Upper lobe of right lung (tissue), 1 donor: ENCODE measurements at regions not wholly inside any gene's neighbourhood (a gene's known extent, or its start where the extent isn't known, plus 50 kb on each side); places are given as distances from the start of the nearest gene placed in this dataset.

Source experiments
- ATAC-seq: fragments of 200-7000 bp; cut with Tn5 transposase; one replicate; pipeline ENCODE4 v1.9.1; 2020; ENCODE audit warnings: mild to moderate bottlenecking, moderate library complexity
- DNase-seq: peaks from one replicate; pipeline ENCODE4 v3.0.0-alpha.2; 2020
- H3K27ac ChIP-seq: fragments of 200-600 bp; one replicate; pipeline ENCODE4 v1.8.0; 2022
- H3K27me3 ChIP-seq: fragments of 200-600 bp; one replicate; pipeline ENCODE4 v1.8.0; 2022; ENCODE audit warnings: mild to moderate bottlenecking
- H3K36me3 ChIP-seq: fragments of 200-600 bp; one replicate; pipeline ENCODE4 v1.8.0; 2022
- H3K4me1 ChIP-seq: fragments of 200-600 bp; one replicate; pipeline ENCODE4 v1.8.0; 2022
- H3K4me3 ChIP-seq: fragments of 200-600 bp; one replicate; pipeline ENCODE4 v1.8.0; 2022; ENCODE audit warnings: mild to moderate bottlenecking
- H3K9me3 ChIP-seq: fragments of 200-600 bp; one replicate; pipeline ENCODE4 v1.8.0; 2022
- CTCF ChIP-seq: fragments of 200-600 bp; IDR thresholded peaks from one replicate; pipeline ENCODE4 v1.8.0; 2022; ENCODE audit warnings: antibody characterized with exemption
- intact Hi-C: fragments of 100-400 bp; cut with DNase I; formaldehyde crosslinking; loops from one replicate; pipeline ENCODE4 v1.11.0; 2022
- donor health status: DM: no; HTN: yes; CAD: no; lungs with severe emphysema.

GRCh38 chr12:65619018-65619417 lies 205.3 kb upstream of the HMGA2 start:
- Histone ChIP-seq H3K4me3 (no peak overlapping the region), H3K27ac (no peak overlapping the region), H3K36me3 (no peaks in the 10 kb centered on the region), H3K4me1 (no peaks in the 10 kb centered on the region), H3K27me3 (no peaks in the 10 kb centered on the region), H3K9me3 (no peaks in the 10 kb centered on the region)
- no peak for ATAC-seq
- DNase-seq: no peak
- intact Hi-C loops: no loop called here
- no peak for TF ChIP-seq CTCF

GRCh38 chr12:65620046-65620445 lies 204.2 kb upstream of the HMGA2 start:
- H3K4me3 ChIP-seq: no peak overlapping the region
- DNase-seq (no peak), ATAC-seq (no peak)
- no peaks in the 10 kb centered on the region for H3K4me1 ChIP-seq
- intact Hi-C loops: no loop called here
- no peak overlapping the region for H3K27ac ChIP-seq
- H3K9me3 ChIP-seq: no peaks in the 10 kb centered on the region
- no peaks in the 10 kb centered on the region for H3K36me3 ChIP-seq
- no peaks in the 10 kb centered on the region for H3K27me3 ChIP-seq
- TF ChIP-seq CTCF: no peak

- ATAC-seq (no peak), DNase-seq (no peak)
- H3K27ac ChIP-seq: no peak overlapping the region
- H3K4me1 ChIP-seq: no peaks in the 10 kb centered on the region
- no peak overlapping the region for H3K4me3 ChIP-seq
- no peak for TF ChIP-seq CTCF
- no peaks in the 10 kb centered on the region for H3K9me3 ChIP-seq
- intact Hi-C loops: no loop called here
- H3K36me3 ChIP-seq: no peaks in the 10 kb centered on the region
- no peaks in the 10 kb centered on the region for H3K27me3 ChIP-seq
Measured at GRCh38 chr12:65622056-65622455, 202.2 kb upstream of the HMGA2 start.

GRCh38 chr12:65623507-65623906 lies 200.8 kb upstream of the HMGA2 start:
- Histone ChIP-seq H3K4me1 (no peaks in the 10 kb centered on the region), H3K4me3 (no peak overlapping the region), H3K27me3 (no peaks in the 10 kb centered on the region), H3K9me3 (no peaks in the 10 kb centered on the region), H3K27ac (no peak overlapping the region), H3K36me3 (no peaks in the 10 kb centered on the region)
- DNase-seq (no peak), ATAC-seq (no peak)
- intact Hi-C loops: no loop called here
- TF ChIP-seq CTCF: no peak

- H3K27ac ChIP-seq: no peak overlapping the region
- no peak for TF ChIP-seq CTCF
- no peaks in the 10 kb centered on the region for H3K27me3 ChIP-seq
- H3K4me3 ChIP-seq: no peak overlapping the region
- no peak for DNase-seq
- intact Hi-C loops: no loop called here
- ATAC-seq: no peak
- H3K4me1 ChIP-seq: no peaks in the 10 kb centered on the region
- no peaks in the 10 kb centered on the region for H3K36me3 ChIP-seq
- no peaks in the 10 kb centered on the region for H3K9me3 ChIP-seq
Measured at GRCh38 chr12:65624554-65625086, 199.7 kb upstream of the HMGA2 start.

- Histone ChIP-seq H3K27me3 (no peaks in the 10 kb centered on the region), H3K36me3 (no peaks in the 10 kb centered on the region), H3K9me3 (no peaks in the 10 kb centered on the region), H3K4me1 (no peaks in the 10 kb centered on the region), H3K27ac (no peak overlapping the region), H3K4me3 (no peak overlapping the region)
- intact Hi-C loops: no loop called here
- no peak for ATAC-seq
- TF ChIP-seq CTCF: no peak
- DNase-seq: no peak
Measured at GRCh38 chr12:65628061-65628460, 196.2 kb upstream of the HMGA2 start.
